Kidney (tissue), 13 donors: ENCODE measurements at regions not wholly inside any gene's neighbourhood (a gene's known extent, or its start where the extent isn't known, plus 50 kb on each side); places are given as distances from the start of the nearest gene placed in this dataset.

Experiments
- DNase-seq, 5 donors: peaks; one replicate each; pipeline ENCODE4 v3.0.0-alpha.2; 2013 to 2020
- FAIRE-seq: peaks from 2 replicates; lab custom pipeline; 2012; peaks lifted over from hg19 to GRCh38; lab: Jason Lieb, UNC
- H3K27ac ChIP-seq, 2 donors: one replicate each; pipeline ENCODE4 v1.7.0; 2013; ENCODE audit warnings: low read depth in 2 of 2, low read length in 2 of 2, inconsistent platforms in 1 of 2
- H3K27me3 ChIP-seq: one replicate; pipeline ENCODE4 v1.7.1; 2013; ENCODE audit warnings: low read length, inconsistent platforms; ENCODE audit not compliant: control insufficient read depth, insufficient read depth
- H3K36me3 ChIP-seq, 3 donors: one replicate each; pipeline versions ENCODE4 v1.7.0 to v1.7.1; 2013; ENCODE audit warnings: low read length in 3 of 3, control low read depth in 1 of 3, inconsistent platforms in 1 of 3; ENCODE audit not compliant: insufficient read depth in 3 of 3, control insufficient read depth in 2 of 3
- H3K4me1 ChIP-seq, 3 donors: one replicate each; pipeline versions ENCODE4 v1.7.0 to v1.7.1; 2013; ENCODE audit warnings: low read length in 3 of 3, inconsistent platforms in 1 of 3, low read depth in 1 of 3; ENCODE audit not compliant: control insufficient read depth in 2 of 3, insufficient read depth in 2 of 3
- H3K4me3 ChIP-seq, 3 donors: one replicate each; pipeline versions ENCODE4 v1.7.0 to v1.8.1; 2013; ENCODE audit warnings: low read length in 3 of 3, control low read depth in 1 of 3, inconsistent platforms in 1 of 3
- H3K9ac ChIP-seq, 3 donors: one replicate each; pipeline versions ENCODE4 v1.7.0 to v1.7.1; 2013; ENCODE audit warnings: low read length in 3 of 3, control low read depth in 1 of 3, inconsistent platforms in 1 of 3
- H3K9me3 ChIP-seq, 3 donors: one replicate each; pipeline versions ENCODE4 v1.7.0 to v1.7.1; 2013; ENCODE audit warnings: low read length in 3 of 3, control low read depth in 1 of 3, inconsistent platforms in 1 of 3; ENCODE audit not compliant: control insufficient read depth in 2 of 3, insufficient read depth in 1 of 3
- intact Hi-C: fragments of 100-400 bp; cut with DNase I; formaldehyde crosslinking; loops from one replicate; pipeline ENCODE4 v1.11.1; 2022
- TF ChIP-seq, protein P1 (sequence below): IDR thresholded peaks from 3 replicates; pipeline ENCODE4 v1.5.1; 2012; ENCODE audit warnings: mild to moderate bottlenecking, moderate library complexity, borderline replicate concordance; ENCODE audit not compliant: insufficient read depth; ENCODE audit errors: extremely low read depth
- donor health status: control.
- donor health status: control.
- donor health status: control.
- donor health status: control.
- donor health status: control.
- donor health status: DM: yes; HTN: yes; CAD: no.
- donor health status: Normal renal cell carcinoma (clear cell type).

DNA sequence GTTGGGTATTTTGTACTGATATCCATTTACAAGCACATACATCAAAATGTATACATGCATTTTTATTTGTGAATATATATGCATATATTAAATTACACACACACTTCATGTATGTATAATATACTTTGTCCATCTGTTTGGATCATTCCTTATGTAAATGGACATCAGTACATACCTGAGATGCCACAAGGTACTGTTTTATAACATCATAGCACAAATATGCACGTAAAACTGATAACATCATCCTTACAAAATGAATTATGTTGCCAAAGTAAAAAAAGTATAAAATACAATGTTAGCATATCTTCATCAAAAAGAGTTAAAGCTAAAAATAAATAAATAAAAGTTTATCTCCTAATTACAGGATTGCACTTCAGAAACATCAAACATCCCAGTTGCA lies 634.8 kb upstream of the UBE2E2 start:
- intact Hi-C loops: no loop called here
- H3K4me3 ChIP-seq: no peak overlapping the region
- FAIRE-seq (no peak), DNase-seq (no peak)
- TF ChIP-seq, protein P1, sequence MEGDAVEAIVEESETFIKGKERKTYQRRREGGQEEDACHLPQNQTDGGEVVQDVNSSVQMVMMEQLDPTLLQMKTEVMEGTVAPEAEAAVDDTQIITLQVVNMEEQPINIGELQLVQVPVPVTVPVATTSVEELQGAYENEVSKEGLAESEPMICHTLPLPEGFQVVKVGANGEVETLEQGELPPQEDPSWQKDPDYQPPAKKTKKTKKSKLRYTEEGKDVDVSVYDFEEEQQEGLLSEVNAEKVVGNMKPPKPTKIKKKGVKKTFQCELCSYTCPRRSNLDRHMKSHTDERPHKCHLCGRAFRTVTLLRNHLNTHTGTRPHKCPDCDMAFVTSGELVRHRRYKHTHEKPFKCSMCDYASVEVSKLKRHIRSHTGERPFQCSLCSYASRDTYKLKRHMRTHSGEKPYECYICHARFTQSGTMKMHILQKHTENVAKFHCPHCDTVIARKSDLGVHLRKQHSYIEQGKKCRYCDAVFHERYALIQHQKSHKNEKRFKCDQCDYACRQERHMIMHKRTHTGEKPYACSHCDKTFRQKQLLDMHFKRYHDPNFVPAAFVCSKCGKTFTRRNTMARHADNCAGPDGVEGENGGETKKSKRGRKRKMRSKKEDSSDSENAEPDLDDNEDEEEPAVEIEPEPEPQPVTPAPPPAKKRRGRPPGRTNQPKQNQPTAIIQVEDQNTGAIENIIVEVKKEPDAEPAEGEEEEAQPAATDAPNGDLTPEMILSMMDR: no peak
- H3K9ac ChIP-seq: no peak overlapping the region
- no peak overlapping the region for H3K27ac ChIP-seq
- H3K36me3 ChIP-seq: no peaks in the 10 kb centered on the region
- H3K9me3 ChIP-seq: no peaks in the 10 kb centered on the region
- H3K27me3 ChIP-seq: no peaks in the 10 kb centered on the region
- no peaks in the 10 kb centered on the region for H3K4me1 ChIP-seq

DNA sequence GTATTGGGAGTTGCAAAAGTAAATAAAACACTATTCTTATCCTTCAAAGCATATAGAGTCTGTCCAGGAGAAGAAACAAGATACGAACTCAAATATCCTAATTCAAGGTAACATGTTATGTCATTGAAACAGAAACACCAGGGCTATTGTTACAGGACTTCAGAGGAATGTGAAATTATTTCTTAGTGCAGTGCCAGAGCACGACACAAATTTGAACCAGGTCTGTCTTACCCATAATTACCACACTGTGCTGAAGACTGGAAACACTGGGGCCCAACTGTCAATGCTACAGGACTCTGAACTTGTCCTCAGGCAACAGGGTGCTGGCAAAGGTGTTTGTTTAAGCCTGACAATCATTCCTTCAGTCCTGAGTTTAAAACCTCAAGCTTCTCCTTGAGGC lies 633.6 kb upstream of the UBE2E2 start:
- H3K27ac ChIP-seq: no peak overlapping the region
- no peaks in the 10 kb centered on the region for H3K9me3 ChIP-seq
- intact Hi-C loops: no loop called here
- H3K4me3 ChIP-seq: no peak overlapping the region
- H3K36me3 ChIP-seq: no peaks in the 10 kb centered on the region
- no peaks in the 10 kb centered on the region for H3K27me3 ChIP-seq
- no peaks in the 10 kb centered on the region for H3K4me1 ChIP-seq
- TF ChIP-seq, protein P1: no peak
- H3K9ac ChIP-seq: no peak overlapping the region
- FAIRE-seq (no peak), DNase-seq (no peak)

GRCh38 chr3:22581007-22581406 lies 622.1 kb upstream of the UBE2E2 start:
- FAIRE-seq: no peak
- Histone ChIP-seq H3K9ac (no peak overlapping the region), H3K4me1 (no peaks in the 10 kb centered on the region), H3K4me3 (no peak overlapping the region), H3K27me3 (no peaks in the 10 kb centered on the region), H3K27ac (no peak overlapping the region), H3K9me3 (no peaks in the 10 kb centered on the region), H3K36me3 (no peaks in the 10 kb centered on the region)
- no peak for DNase-seq
- intact Hi-C loops: no loop called here
- TF ChIP-seq, protein P1: no peak

DNA sequence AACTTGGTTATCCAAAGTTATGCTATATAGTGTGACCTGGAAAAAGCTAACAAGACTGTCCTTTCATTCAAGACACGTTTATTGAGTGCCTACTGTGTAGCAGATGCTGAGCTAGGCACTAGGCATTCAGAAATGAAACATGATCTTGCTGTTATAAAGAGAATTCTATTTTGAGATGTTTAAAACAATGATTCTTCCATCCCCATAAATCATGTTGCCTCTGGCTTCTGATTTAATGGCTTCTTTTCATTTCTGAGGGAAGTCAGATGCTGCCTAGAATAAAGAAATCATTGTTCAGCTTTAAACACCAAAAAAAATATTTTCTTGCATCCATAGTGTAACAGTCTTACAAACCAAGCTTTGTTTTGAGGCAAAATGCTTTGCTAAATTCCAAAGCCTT lies 620.9 kb upstream of the UBE2E2 start:
- Histone ChIP-seq H3K27me3 (no peaks in the 10 kb centered on the region), H3K27ac (no peak overlapping the region), H3K4me1 (no peaks in the 10 kb centered on the region), H3K9me3 (no peaks in the 10 kb centered on the region), H3K9ac (no peak overlapping the region), H3K4me3 (no peak overlapping the region), H3K36me3 (no peaks in the 10 kb centered on the region)
- DNase-seq (peak in 2 of 5 donors; percentile 19 to 71), FAIRE-seq (no peak)
- intact Hi-C loops: no loop called here
- TF ChIP-seq, protein P1: no peak
